ENCODE measurements at regions not wholly inside any gene's neighbourhood (a gene's known extent, or its start where the extent isn't known, plus 50 kb on each side); places are given as distances from the start of the nearest gene placed in this dataset.
"Not testable (repeated sequence)": the region's sequence is repeated elsewhere in the genome, so short reads cannot be mapped to it uniquely, and the experiment has no call there.

DNA sequence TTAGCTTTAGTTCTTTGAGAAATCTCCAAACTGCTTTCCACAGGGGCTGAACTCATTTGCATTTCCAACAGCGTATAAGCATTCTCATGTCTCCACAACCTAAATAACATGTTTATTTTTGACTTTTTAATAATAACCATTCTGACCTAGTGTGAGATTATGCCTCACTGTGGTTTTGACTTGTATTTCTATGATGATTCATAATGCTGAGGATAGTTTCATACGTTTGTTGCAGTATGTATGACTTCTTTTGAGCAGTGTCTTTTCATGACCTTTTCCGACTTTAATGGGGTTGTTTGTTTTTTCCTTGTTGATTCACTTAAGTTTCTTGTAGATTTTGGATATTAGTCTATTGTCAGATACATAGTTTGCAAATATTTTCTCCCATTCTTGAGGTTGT is 1833.0 kb upstream of the PCDH10 start:
- no peak for DNase-seq (ENCODE audit: low read depth)
- no peak for TF ChIP-seq POLR2A (IDR thresholded peaks at IDR 0.05; ENCODE audit: extremely low read depth, insufficient read length)
- TF ChIP-seq, protein P1, sequence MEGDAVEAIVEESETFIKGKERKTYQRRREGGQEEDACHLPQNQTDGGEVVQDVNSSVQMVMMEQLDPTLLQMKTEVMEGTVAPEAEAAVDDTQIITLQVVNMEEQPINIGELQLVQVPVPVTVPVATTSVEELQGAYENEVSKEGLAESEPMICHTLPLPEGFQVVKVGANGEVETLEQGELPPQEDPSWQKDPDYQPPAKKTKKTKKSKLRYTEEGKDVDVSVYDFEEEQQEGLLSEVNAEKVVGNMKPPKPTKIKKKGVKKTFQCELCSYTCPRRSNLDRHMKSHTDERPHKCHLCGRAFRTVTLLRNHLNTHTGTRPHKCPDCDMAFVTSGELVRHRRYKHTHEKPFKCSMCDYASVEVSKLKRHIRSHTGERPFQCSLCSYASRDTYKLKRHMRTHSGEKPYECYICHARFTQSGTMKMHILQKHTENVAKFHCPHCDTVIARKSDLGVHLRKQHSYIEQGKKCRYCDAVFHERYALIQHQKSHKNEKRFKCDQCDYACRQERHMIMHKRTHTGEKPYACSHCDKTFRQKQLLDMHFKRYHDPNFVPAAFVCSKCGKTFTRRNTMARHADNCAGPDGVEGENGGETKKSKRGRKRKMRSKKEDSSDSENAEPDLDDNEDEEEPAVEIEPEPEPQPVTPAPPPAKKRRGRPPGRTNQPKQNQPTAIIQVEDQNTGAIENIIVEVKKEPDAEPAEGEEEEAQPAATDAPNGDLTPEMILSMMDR (IDR thresholded peaks at IDR 0.05; ENCODE audit: low read depth, low read length) = no peak
- no peak for TF ChIP-seq MYC (IDR thresholded peaks at IDR 0.05; ENCODE audit: low read depth, low read length)
- TF ChIP-seq, protein P2, sequence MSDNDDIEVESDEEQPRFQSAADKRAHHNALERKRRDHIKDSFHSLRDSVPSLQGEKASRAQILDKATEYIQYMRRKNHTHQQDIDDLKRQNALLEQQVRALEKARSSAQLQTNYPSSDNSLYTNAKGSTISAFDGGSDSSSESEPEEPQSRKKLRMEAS (IDR thresholded peaks at IDR 0.05; ENCODE audit: low read depth, low read length) = no peak
- H3K4me3 ChIP-seq (ENCODE audit: low read depth, low read length) = no peak overlapping the region

DNA sequence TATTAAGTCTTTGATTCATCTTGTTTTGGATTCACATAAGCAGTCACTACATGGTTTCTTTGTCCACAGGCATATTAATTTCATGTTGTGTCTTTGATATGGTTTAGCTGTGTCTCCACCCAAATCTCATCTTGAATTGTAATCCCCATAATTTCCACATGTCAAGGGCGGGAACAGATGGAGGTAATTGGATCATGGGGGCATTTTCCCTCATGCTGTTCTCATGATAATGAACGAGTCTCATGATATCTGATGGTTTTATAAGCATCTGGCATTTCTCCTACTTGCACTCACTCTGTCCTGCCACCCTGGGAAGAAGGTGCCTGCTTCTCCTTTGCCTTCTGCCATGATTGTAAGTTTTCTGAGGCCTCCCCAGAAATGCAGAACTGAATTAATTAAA is 1811.2 kb upstream of the PCDH10 start:
- H3K4me3 ChIP-seq (ENCODE audit: low read depth, low read length) = no peak overlapping the region
- no peak for DNase-seq (ENCODE audit: low read depth)
- TF ChIP-seq POLR2A (IDR thresholded peaks at IDR 0.05; ENCODE audit: extremely low read depth, insufficient read length) (no peak), MYC (IDR thresholded peaks at IDR 0.05; ENCODE audit: low read depth, low read length) (no peak)
- TF ChIP-seq, protein P2 (IDR thresholded peaks at IDR 0.05; ENCODE audit: low read depth, low read length) = no peak
- TF ChIP-seq, protein P1 (IDR thresholded peaks at IDR 0.05; ENCODE audit: low read depth, low read length) = no peak

DNA sequence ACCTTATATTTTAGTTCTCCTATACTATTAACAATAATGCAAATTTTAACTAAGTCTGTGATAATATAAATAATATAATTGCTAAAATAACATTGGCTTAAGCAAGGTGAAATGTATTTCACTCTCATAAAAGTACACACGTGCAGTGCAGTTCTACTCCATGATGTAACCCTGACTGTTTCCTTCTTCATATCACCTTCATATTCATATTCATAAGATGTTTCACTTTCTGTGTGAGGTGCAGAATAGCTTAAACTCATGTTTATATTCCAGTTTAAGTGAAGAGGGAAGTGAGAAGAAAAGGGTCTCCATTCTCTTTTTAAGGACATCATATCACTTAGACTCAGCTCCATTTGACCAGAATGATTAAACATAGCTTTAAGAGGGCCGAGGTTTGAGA is 1810.0 kb upstream of the PCDH10 start:
- no peak overlapping the region for H3K4me3 ChIP-seq (ENCODE audit: low read depth, low read length)
- TF ChIP-seq, protein P2 (IDR thresholded peaks at IDR 0.05; ENCODE audit: low read depth, low read length) = no peak
- TF ChIP-seq, protein P1 (IDR thresholded peaks at IDR 0.05; ENCODE audit: low read depth, low read length) = no peak
- no peak for TF ChIP-seq POLR2A (IDR thresholded peaks at IDR 0.05; ENCODE audit: extremely low read depth, insufficient read length)
- no peak for TF ChIP-seq MYC (IDR thresholded peaks at IDR 0.05; ENCODE audit: low read depth, low read length)
- DNase-seq (ENCODE audit: low read depth) = no peak

DNA sequence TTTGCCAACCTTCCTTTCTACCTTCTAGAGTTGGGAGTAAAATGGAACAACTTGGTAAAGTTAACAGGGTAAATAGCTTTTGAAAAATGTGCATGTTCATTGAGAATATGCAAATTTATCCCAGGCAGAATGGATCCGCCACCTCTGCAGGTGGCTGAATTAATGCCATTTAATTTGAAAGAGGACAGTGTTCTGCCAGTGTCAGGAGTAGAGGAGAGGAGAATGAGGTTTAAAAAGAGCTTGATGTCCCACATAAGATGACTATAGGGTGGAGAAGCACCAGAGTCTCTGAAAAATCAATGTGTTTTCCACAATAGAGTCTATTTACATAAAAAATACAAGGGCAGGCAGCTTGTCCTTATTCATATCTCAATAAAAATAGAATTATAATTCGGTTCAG is 1804.3 kb upstream of the PCDH10 start:
- TF ChIP-seq MYC (IDR thresholded peaks at IDR 0.05; ENCODE audit: low read depth, low read length) = no peak
- TF ChIP-seq, protein P2 (IDR thresholded peaks at IDR 0.05; ENCODE audit: low read depth, low read length) = no peak
- H3K4me3 ChIP-seq (ENCODE audit: low read depth, low read length) = no peak overlapping the region
- no peak for DNase-seq (ENCODE audit: low read depth)

DNA sequence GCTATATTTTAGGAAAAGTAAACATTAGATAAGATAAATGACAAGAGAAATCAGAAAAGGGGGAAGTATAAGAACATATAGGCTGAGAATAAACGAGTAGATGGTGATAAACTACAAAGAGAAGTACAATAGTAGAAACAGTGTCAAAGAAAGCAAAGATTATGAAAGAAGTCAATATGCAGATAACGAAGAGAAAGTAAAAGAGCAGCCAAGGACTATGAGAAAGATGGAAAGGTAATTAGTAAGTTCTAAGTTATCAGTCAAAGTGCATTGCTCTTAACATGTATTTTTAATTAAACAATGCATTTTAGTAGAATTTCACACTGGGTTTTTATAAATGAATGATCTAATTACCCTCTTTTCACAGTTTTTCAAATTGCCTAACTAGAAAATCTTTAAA is 1801.3 kb upstream of the PCDH10 start:
- no peak overlapping the region for H3K4me3 ChIP-seq (ENCODE audit: low read depth, low read length)
- TF ChIP-seq MYC (IDR thresholded peaks at IDR 0.05; ENCODE audit: low read depth, low read length) (no peak), POLR2A (IDR thresholded peaks at IDR 0.05; ENCODE audit: extremely low read depth, insufficient read length) (no peak)
- TF ChIP-seq, protein P2 (IDR thresholded peaks at IDR 0.05; ENCODE audit: low read depth, low read length) = no peak
- TF ChIP-seq, protein P1 (IDR thresholded peaks at IDR 0.05; ENCODE audit: low read depth, low read length) = no peak
- DNase-seq (ENCODE audit: low read depth) = no peak

DNA sequence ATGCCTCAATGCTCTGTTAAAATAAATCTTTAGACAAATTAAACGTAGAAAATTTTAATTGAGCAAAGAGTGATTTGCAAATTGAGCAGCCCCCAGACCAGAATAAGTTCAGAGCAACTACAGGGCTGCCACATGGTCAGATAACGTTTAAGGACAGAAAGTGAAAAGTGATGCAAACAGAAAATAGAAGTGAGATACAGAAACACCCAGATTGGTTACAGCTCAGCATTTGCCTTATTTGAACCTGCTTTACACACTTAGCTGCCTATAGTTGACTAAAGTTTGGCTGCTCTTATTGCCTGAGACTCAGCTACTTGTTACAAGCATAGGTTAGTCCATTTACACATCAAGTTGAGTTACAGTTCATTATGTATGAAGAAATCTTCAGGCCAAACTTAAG is 1800.8 kb upstream of the PCDH10 start:
- H3K4me3 ChIP-seq (ENCODE audit: low read depth, low read length) = no peak overlapping the region
- TF ChIP-seq, protein P1 (IDR thresholded peaks at IDR 0.05; ENCODE audit: low read depth, low read length) = no peak
- TF ChIP-seq, protein P2 (IDR thresholded peaks at IDR 0.05; ENCODE audit: low read depth, low read length) = no peak
- TF ChIP-seq POLR2A (IDR thresholded peaks at IDR 0.05; ENCODE audit: extremely low read depth, insufficient read length) (no peak), MYC (IDR thresholded peaks at IDR 0.05; ENCODE audit: low read depth, low read length) (no peak)
- DNase-seq (ENCODE audit: low read depth) = no peak

DNA sequence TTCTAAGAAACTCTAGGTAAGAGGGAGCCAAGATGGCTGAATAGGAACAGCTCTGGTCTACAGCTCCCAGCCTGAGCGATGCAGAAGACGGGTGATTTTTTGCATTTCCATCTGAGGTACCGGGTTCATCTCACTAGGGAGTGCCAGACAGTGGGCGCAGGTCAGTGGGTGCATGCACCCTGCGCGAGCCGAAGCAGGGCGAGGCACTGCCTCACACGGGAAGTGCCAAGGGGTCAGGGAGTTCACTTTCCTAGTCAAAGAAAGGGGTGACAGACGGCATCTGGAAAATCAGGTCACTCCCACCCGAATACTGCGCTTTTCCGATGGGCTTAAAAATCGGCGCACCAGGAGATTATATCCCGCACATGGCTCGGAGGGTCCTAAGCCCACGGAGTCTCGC is 1796.7 kb upstream of the PCDH10 start:
- not testable (repeated sequence) for H3K4me3 ChIP-seq (ENCODE audit: low read depth, low read length); DNase-seq (ENCODE audit: low read depth)
